Activated B cell treated with CpG ODN at 0.5 μM for 24 hours (primary cell): ENCODE measurements at regions not wholly inside any gene's neighbourhood (a gene's known extent, or its start where the extent isn't known, plus 50 kb on each side); places are given as distances from the start of the nearest gene placed in this dataset.

Source experiments
- ATAC-seq: fragments of 200-7000 bp; cut with Tn5 transposase; one replicate; pipeline ENCODE4 v1.10.0; 2021; ENCODE audit warnings: low read depth, mild to moderate bottlenecking, moderate library complexity
- CTCF ChIA-PET: fragments of 350-600 bp; sonication (Branson Sonifier 250); formaldehyde crosslinking; loops from one replicate; lab custom pipeline; 2021; ENCODE audit warnings: antibody characterized with exemption; lab: Charles Lee
- POLR2A ChIA-PET: fragments of 350-600 bp; sonication (Branson Sonifier 250); formaldehyde crosslinking; loops from one replicate; lab custom pipeline; 2021; ENCODE audit warnings: antibody characterized with exemption; lab: Charles Lee
- DNase-seq: peaks from one replicate; pipeline ENCODE4 v3.0.0; 2022
- H3K27ac Mint-ChIP-seq: one replicate; pipeline ENCODE4 v1.8.0; 2020; ENCODE audit warnings: mixed read lengths
- H3K27me3 Mint-ChIP-seq: one replicate; pipeline ENCODE4 v1.8.0; 2021; ENCODE audit warnings: mixed read lengths
- H3K36me3 Mint-ChIP-seq: one replicate; pipeline ENCODE4 v1.8.0; 2021; ENCODE audit warnings: low read depth, mixed read lengths
- H3K4me1 Mint-ChIP-seq: one replicate; pipeline ENCODE4 v1.8.0; 2021; ENCODE audit warnings: mixed read lengths
- H3K4me3 Mint-ChIP-seq: one replicate; pipeline ENCODE4 v1.8.0; 2020; ENCODE audit warnings: mild to moderate bottlenecking, mixed read lengths
- H3K9me3 Mint-ChIP-seq: one replicate; pipeline ENCODE4 v1.8.0; 2020; ENCODE audit warnings: mixed read lengths
- CTCF ChIP-seq: fragments of 200-600 bp; IDR thresholded peaks from one replicate; pipeline ENCODE4 v1.8.0; 2022; ENCODE audit warnings: antibody characterized with exemption, mild to moderate bottlenecking
- intact Hi-C: fragments of 100-400 bp; cut with micrococcal nuclease; formaldehyde crosslinking; loops from one replicate; pipeline ENCODE4 v1.15.1; 2024

- CTCF ChIA-PET, result interaction anchor here (1.6 to 1.7 kb wide), 2 partner anchors 34 to 472 kb away, joined by 4 to 5 read pairs; no protein-coding TSS in a partner anchor
- DNase-seq (peak; percentile 31), ATAC-seq (peak; percentile 79)
- no peaks in the 10 kb centered on the region for H3K27me3 Mint-ChIP-seq
- no peak for TF ChIP-seq CTCF
- peaks cover 77% of the 10 kb centered on the region for H3K4me1 Mint-ChIP-seq
- no peaks in the 10 kb centered on the region for H3K9me3 Mint-ChIP-seq
- POLR2A ChIA-PET, result interaction anchor here (0.5 to 3.5 kb wide), 19 partner anchors 7 to 1636 kb away, joined by 3 to 31 read pairs (median 5); partner anchors contain the start of gene FUT8
- H3K4me3 Mint-ChIP-seq, result peak overlapping the region; percentile 47
- no peaks in the 10 kb centered on the region for H3K36me3 Mint-ChIP-seq
- intact Hi-C loops, result loop anchor here (1.0 to 5.0 kb wide), 6 partner anchors 43 to 148 kb away; partner anchors contain the start of gene FUT8
- peak overlapping the region; percentile 88 for H3K27ac Mint-ChIP-seq
Measured at GRCh38 chr14:65352964-65353530, 59.5 kb upstream of the FUT8 start.

GRCh38 chr14:65354131-65354530 is 58.4 kb upstream of the FUT8 start:
- CTCF ChIA-PET, result interaction anchor here (1.6 kb wide), 1 partner anchor 471 kb away, joined by 4 read pairs; no protein-coding TSS in a partner anchor
- intact Hi-C loops, result loop anchor here (5.0 kb wide), 1 partner anchor 52 kb away; no protein-coding TSS in a partner anchor
- ATAC-seq (no peak), DNase-seq (no peak)
- H3K27me3 Mint-ChIP-seq, result no peaks in the 10 kb centered on the region
- no peak for TF ChIP-seq CTCF
- POLR2A ChIA-PET, result interaction anchor here (1.1 to 3.5 kb wide), 8 partner anchors 33 to 66 kb away, joined by 3 to 27 read pairs (median 8); partner anchors contain the start of gene FUT8
- H3K27ac Mint-ChIP-seq, result peak overlapping the region; percentile 88
- H3K4me1 Mint-ChIP-seq, result peaks cover 81% of the 10 kb centered on the region
- H3K4me3 Mint-ChIP-seq, result no peak overlapping the region
- H3K9me3 Mint-ChIP-seq, result no peaks in the 10 kb centered on the region
- H3K36me3 Mint-ChIP-seq, result no peaks in the 10 kb centered on the region

GRCh38 chr14:65354715-65355114 is 57.8 kb upstream of the FUT8 start:
- Mint-ChIP-seq H3K4me1 (peaks cover 85% of the 10 kb centered on the region), H3K4me3 (no peak overlapping the region), H3K27me3 (no peaks in the 10 kb centered on the region), H3K27ac (peak overlapping the region; percentile 88), H3K36me3 (no peaks in the 10 kb centered on the region), H3K9me3 (no peaks in the 10 kb centered on the region)
- ATAC-seq, result no peak
- no peak for DNase-seq
- POLR2A ChIA-PET, result interaction anchor here (0.9 to 3.3 kb wide), 2 partner anchors 33 to 58 kb away, joined by 5 to 26 read pairs; partner anchors contain the start of gene FUT8
- intact Hi-C loops, result loop anchor here (5.0 kb wide), 1 partner anchor 52 kb away; no protein-coding TSS in a partner anchor
- no peak for TF ChIP-seq CTCF
- CTCF ChIA-PET, result no interaction called here

GRCh38 chr14:65356327-65356836 is 56.1 kb upstream of the FUT8 start:
- ChIA-PET CTCF (interaction anchor here (1.1 kb wide), 1 partner anchor 192 kb away, joined by 3 read pairs; no protein-coding TSS in a partner anchor), POLR2A (interaction anchor here (0.7 to 3.3 kb wide), 3 partner anchors 51 to 69 kb away, joined by 3 to 26 read pairs (median 3); partner anchors contain the start of gene FUT8)
- Mint-ChIP-seq H3K4me3 (no peak overlapping the region), H3K27me3 (no peaks in the 10 kb centered on the region), H3K27ac (peak overlapping the region; percentile 71), H3K36me3 (no peaks in the 10 kb centered on the region), H3K9me3 (no peaks in the 10 kb centered on the region), H3K4me1 (peaks cover 87% of the 10 kb centered on the region)
- ATAC-seq (no peak), DNase-seq (no peak)
- intact Hi-C loops, result no loop called here
- TF ChIP-seq CTCF, result no peak

GRCh38 chr14:65357113-65357512 is 55.4 kb upstream of the FUT8 start:
- ChIA-PET POLR2A (interaction anchor here (0.5 to 1.2 kb wide), 3 partner anchors 22 to 70 kb away, joined by 3 to 6 read pairs (median 4); no protein-coding TSS in a partner anchor), CTCF (no interaction called here)
- H3K27me3 Mint-ChIP-seq, result no peaks in the 10 kb centered on the region
- no peak for ATAC-seq
- H3K4me1 Mint-ChIP-seq, result peaks cover 80% of the 10 kb centered on the region
- no peaks in the 10 kb centered on the region for H3K9me3 Mint-ChIP-seq
- no peaks in the 10 kb centered on the region for H3K36me3 Mint-ChIP-seq
- intact Hi-C loops, result no loop called here
- peak overlapping the region; percentile 71 for H3K27ac Mint-ChIP-seq
- no peak for TF ChIP-seq CTCF
- H3K4me3 Mint-ChIP-seq, result no peak overlapping the region
- DNase-seq, result no peak
